ENCODE measurements at regions not wholly inside any gene's neighbourhood (a gene's known extent, or its start where the extent isn't known, plus 50 kb on each side); places are given as distances from the start of the nearest gene placed in this dataset.

- TF ChIP-seq, protein P1, sequence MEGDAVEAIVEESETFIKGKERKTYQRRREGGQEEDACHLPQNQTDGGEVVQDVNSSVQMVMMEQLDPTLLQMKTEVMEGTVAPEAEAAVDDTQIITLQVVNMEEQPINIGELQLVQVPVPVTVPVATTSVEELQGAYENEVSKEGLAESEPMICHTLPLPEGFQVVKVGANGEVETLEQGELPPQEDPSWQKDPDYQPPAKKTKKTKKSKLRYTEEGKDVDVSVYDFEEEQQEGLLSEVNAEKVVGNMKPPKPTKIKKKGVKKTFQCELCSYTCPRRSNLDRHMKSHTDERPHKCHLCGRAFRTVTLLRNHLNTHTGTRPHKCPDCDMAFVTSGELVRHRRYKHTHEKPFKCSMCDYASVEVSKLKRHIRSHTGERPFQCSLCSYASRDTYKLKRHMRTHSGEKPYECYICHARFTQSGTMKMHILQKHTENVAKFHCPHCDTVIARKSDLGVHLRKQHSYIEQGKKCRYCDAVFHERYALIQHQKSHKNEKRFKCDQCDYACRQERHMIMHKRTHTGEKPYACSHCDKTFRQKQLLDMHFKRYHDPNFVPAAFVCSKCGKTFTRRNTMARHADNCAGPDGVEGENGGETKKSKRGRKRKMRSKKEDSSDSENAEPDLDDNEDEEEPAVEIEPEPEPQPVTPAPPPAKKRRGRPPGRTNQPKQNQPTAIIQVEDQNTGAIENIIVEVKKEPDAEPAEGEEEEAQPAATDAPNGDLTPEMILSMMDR (IDR thresholded peaks at IDR 0.05) = no peak
- no peak for TF ChIP-seq POLR2A (IDR thresholded peaks at IDR 0.05)
Observed at GRCh38 chr20:22452442-22453011, 131.8 kb downstream of the FOXA2 start.

All from breast epithelium (tissue), 3 donors.